ENCODE measurements at regions not wholly inside any gene's neighbourhood (a gene's known extent, or its start where the extent isn't known, plus 50 kb on each side); places are given as distances from the start of the nearest gene placed in this dataset.
"Not testable (repeated sequence)": the region's sequence is repeated elsewhere in the genome, so short reads cannot be mapped to it uniquely, and the experiment has no call there.

- ATAC-seq (no peak), DNase-seq (no peak)
- intact Hi-C loops (cut with DNase I), result loop anchor here in 1 of 2 donors (10.0 kb wide), 1 partner anchor 51 kb away; no protein-coding TSS in a partner anchor
Measured at GRCh38 chr14:52125885-52126284, 57.0 kb upstream of the NID2 start.

GRCh38 chr14:52124791-52125684 lies 56.2 kb upstream of the NID2 start:
- ATAC-seq (peak; percentile 75 to 76), DNase-seq (no peak)
- intact Hi-C loops (cut with DNase I), result loop anchor here in 1 of 2 donors (10.0 kb wide), 1 partner anchor 50 kb away; no protein-coding TSS in a partner anchor

- DNase-seq, ATAC-seq: not testable (repeated sequence)
- intact Hi-C loops (cut with DNase I), result loop anchor here in 1 of 2 donors (10.0 kb wide), 1 partner anchor 47 kb away; no protein-coding TSS in a partner anchor
Measured at GRCh38 chr14:52122163-52122562, 53.3 kb upstream of the NID2 start.

GRCh38 chr14:52121441-52121840 lies 52.6 kb upstream of the NID2 start:
- DNase-seq (no peak), ATAC-seq (no peak)
- intact Hi-C loops (cut with DNase I), result loop anchor here in 1 of 2 donors (10.0 kb wide), 1 partner anchor 47 kb away; no protein-coding TSS in a partner anchor

GRCh38 chr14:52119030-52119429 lies 50.2 kb upstream of the NID2 start:
- ATAC-seq, result peak in 1 of 2 donors; percentile 12
- no peak for DNase-seq
- intact Hi-C loops (cut with DNase I), result loop anchor here in 1 of 2 donors (5.0 kb wide), 1 partner anchor 37 kb away; no protein-coding TSS in a partner anchor

Measured in left cardiac atrium (tissue), 4 donors.